ENCODE measurements at regions not wholly inside any gene's neighbourhood (a gene's known extent, or its start where the extent isn't known, plus 50 kb on each side); places are given as distances from the start of the nearest gene placed in this dataset.

GRCh38 chr10:106511917-106512316 is 652.6 kb downstream of the SORCS1 start (continued):
- TF ChIP-seq EZH2phosphoT487 (IDR thresholded peaks at IDR 0.05; ENCODE audit: unreplicated experiment) (no peak), ZNF331 (CRISPR knock-in tag; IDR thresholded peaks at IDR 0.05; ENCODE audit: low read depth) (no peak), CTCF (conservative IDR thresholded peaks at IDR 0.05; ENCODE audit: low read depth in 2 of 2) (no peak), ZNF114 (CRISPR knock-in tag; IDR thresholded peaks at IDR 0.05) (no peak), POLR2AphosphoS5 (IDR thresholded peaks at IDR 0.05; ENCODE audit: low read depth) (no peak)

- no peak overlapping the region for H3K27ac Mint-ChIP-seq
- H3K4me1 Mint-ChIP-seq, result peaks cover 5% of the 10 kb centered on the region; the same call in 2 of the 3 replicates
- Histone ChIP-seq H3K79me2 (replicated peaks; ENCODE audit: insufficient read depth) (no peaks in the 10 kb centered on the region), H3K4me1 (ENCODE audit: insufficient read depth) (no peaks in the 10 kb centered on the region), H2AFZ (no peak overlapping the region), H3F3A (replicated peaks; ENCODE audit: low read depth) (no peaks in the 10 kb centered on the region), H3K9me2 (ENCODE audit: insufficient read depth) (peaks cover 5% of the 10 kb centered on the region; the same call in 1 of the 2 replicates), H3K4me2 (no peak overlapping the region), H4K20me1 (replicated peaks; ENCODE audit: insufficient read depth) (no peaks in the 10 kb centered on the region), H3K36me3 (ENCODE audit: insufficient read depth) (no peaks in the 10 kb centered on the region), H3K27ac (ENCODE audit: low read depth) (no peak overlapping the region), H3K4me3 (no peak overlapping the region), H3K27me3 (ENCODE audit: insufficient read depth) (no peaks in the 10 kb centered on the region)
- no peak for DNase-seq (ENCODE audit: low spot score)
- no peaks in the 10 kb centered on the region for H3K9me3 Mint-ChIP-seq
- H3K4me3 Mint-ChIP-seq, result no peak overlapping the region
- peaks cover 2% of the 10 kb centered on the region for H3K27me3 Mint-ChIP-seq (ENCODE audit: insufficient read depth, low read depth, poor library complexity)
- H3K36me3 Mint-ChIP-seq (ENCODE audit: low read depth), result no peaks in the 10 kb centered on the region
- no peak for ATAC-seq
- TF ChIP-seq EZH2phosphoT487 (IDR thresholded peaks at IDR 0.05; ENCODE audit: unreplicated experiment) (no peak), ZNF331 (CRISPR knock-in tag; IDR thresholded peaks at IDR 0.05; ENCODE audit: low read depth) (no peak), CTCF (conservative IDR thresholded peaks at IDR 0.05; ENCODE audit: low read depth in 2 of 2) (no peak), CREB1 (CRISPR knock-in tag; IDR thresholded peaks at IDR 0.05; ENCODE audit: low read depth) (no peak), STAT1 (IDR thresholded peaks at IDR 0.05; ENCODE audit: unreplicated experiment) (no peak), ZNF114 (CRISPR knock-in tag; IDR thresholded peaks at IDR 0.05) (no peak), REST (IDR thresholded peaks at IDR 0.05; ENCODE audit: unreplicated experiment) (no peak), JUNB (IDR thresholded peaks at IDR 0.05; ENCODE audit: unreplicated experiment) (no peak), EZH2 (IDR thresholded peaks at IDR 0.05; ENCODE audit: low read depth, unreplicated experiment) (no peak), NANOG (IDR thresholded peaks at IDR 0.05; ENCODE audit: borderline replicate concordance) (no peak), POLR2AphosphoS5 (IDR thresholded peaks at IDR 0.05; ENCODE audit: low read depth) (no peak)
Observed at GRCh38 chr10:106508950-106509349, 655.6 kb downstream of the SORCS1 start.

Measured in GM23338 (cell line).